CD4-positive, alpha-beta T cell treated with Interleukin-17A for 4 hours (primary cell): ENCODE measurements at regions not wholly inside any gene's neighbourhood (a gene's known extent, or its start where the extent isn't known, plus 50 kb on each side); places are given as distances from the start of the nearest gene placed in this dataset.
"Not testable (repeated sequence)": the region's sequence is repeated elsewhere in the genome, so short reads cannot be mapped to it uniquely, and the experiment has no call there.

Experiments used
- DNase-seq: peaks from one replicate; pipeline ENCODE4 v3.0.0-alpha.2; 2020; ENCODE audit warnings: mixed read lengths

- DNase-seq, result no peak
Observed at GRCh38 chr7:85875398-85875797, 688.5 kb upstream of the SEMA3D start.

DNA sequence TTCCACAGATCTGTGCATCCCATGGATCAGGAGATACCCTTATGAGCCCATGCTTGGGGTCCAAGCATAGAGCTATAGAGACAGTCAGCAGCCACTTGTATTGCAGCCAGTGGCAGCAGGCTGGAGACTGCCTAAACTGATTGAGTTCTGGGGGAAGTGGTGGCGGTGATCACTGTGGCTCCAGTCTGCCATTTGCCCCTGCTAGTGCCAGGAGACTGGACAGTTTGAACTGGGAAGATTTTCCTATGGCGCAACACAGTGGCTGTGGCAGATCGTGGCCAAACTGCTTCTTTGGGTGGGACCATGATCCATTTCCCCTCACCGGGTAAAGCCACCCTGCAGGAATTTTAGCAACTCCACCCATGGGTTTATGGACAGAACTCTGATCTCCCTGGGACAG, 679.7 kb upstream of the SEMA3D start:
- DNase-seq, result no peak

DNA sequence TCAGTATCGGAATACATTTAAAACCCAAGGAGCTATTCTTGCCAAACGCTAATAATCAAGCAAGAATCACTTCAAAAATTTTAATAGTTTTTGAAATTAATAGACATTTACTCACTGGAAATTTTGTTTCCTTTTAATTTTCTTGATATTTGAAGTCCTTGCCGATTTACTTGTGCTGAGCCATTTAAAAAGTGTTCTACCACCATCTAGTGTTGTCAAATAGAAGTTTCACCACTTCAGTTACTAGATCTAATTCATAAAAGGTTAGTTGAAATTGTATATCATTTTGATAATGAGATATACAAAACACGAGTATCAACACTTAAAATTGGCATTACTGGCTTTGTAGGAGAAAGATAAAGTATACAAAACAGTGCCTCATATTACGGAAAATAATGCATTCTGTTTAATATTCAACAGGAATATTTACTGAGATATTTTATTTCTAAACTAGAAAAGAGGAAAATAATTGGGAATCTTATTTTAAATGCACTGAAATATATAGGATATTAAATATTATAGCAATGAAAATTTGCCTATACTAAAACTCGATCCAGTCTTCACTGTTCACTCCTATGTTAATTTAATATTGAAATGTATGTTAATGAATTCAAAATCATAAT, 664.8 kb upstream of the SEMA3D start:
- DNase-seq, result no peak

- no peak for DNase-seq
Observed at GRCh38 chr7:85850381-85850780, 663.5 kb upstream of the SEMA3D start.

DNA sequence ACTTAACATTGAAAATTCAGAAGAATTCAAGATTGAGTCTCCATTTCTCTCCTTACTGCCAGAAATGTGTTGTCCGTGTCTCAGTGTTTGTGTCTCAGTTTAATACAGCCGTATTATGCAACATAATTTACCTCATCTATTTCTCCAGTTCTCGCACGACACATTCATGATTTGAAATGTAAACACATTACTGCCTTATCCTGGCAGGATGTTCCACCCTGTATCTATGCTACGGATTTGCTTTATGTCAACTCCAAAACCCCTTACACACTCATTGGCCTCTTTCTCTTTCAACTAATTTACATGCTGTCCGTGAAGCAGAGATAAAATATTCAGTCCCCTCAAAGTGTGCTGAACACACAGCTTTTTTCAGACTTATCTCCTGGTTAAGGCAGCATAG, 653.7 kb upstream of the SEMA3D start:
- DNase-seq, result no peak

DNA sequence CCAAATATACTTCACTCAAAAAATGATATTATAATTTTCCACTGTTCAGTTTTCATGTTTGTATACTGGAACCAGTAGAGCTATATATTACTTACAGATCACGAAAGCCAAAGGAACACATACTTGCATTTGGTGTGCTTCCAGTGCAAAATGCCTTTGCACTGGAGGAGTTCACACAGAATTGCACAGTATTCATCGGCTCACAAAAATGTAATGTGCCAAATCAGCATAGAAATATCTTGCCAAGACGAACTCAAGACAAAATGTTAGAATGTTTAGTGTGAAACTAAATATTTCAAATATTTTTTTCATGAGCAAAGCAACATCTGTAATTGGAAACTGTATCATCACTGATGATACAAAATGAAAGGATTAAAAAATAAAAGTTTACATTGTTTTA, 646.2 kb upstream of the SEMA3D start:
- DNase-seq, result no peak

GRCh38 chr7:85830982-85831381, 644.1 kb upstream of the SEMA3D start:
- DNase-seq, result no peak

- DNase-seq, result no peak
Observed at GRCh38 chr7:85829817-85830432, 643.1 kb upstream of the SEMA3D start.

DNA sequence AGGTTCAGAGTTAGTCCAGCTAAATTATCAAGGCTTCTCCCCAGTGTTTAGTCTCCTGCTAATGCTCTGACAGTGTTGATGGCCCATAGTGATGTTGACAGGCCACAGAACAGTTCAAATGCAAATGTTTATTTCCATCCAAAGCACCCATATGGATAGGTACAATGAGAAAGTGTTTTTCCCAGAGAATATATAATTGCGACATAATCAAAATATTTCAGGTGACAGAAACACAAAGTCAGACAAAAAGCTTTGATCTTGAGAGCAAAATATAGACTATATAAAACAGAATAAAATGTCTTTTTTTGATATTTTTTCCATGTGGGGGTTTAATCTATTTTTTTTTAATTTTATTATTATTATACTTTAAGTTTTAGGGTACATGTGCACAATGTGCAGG, 642.3 kb upstream of the SEMA3D start:
- DNase-seq, result no peak

- no peak for DNase-seq
Observed at GRCh38 chr7:85828614-85829013, 641.8 kb upstream of the SEMA3D start.

DNA sequence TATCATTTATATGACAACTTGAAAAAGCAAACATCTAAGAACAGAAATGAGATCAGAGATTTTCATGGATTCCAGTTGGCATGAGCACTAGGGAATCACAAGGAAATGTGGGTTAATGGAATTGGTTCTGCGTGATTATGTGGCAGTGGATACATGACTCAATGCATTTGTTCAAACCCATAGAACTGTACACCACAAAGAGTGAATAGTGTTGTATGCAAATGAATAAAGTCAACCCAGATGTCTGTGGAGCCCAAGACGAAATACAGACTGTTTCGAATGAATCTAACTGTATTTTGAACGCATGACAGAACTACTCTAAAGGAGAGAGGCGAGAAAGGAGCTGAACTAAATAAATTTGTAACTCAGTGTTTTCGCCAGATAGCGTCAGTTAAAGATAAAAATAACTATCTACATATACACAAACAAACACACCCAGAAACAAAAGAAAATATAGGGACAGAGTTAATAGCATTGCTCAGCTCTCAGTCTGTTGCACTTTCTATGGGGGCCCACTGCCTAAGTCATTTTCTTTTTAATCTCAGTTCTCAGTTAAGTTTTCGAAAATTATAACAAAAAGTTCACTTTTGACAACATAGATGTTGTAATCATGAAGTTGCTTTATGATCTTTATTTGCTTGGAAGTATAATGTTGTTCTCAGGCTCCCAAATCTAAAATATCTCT, 636.7 kb upstream of the SEMA3D start:
- DNase-seq, result no peak

DNA sequence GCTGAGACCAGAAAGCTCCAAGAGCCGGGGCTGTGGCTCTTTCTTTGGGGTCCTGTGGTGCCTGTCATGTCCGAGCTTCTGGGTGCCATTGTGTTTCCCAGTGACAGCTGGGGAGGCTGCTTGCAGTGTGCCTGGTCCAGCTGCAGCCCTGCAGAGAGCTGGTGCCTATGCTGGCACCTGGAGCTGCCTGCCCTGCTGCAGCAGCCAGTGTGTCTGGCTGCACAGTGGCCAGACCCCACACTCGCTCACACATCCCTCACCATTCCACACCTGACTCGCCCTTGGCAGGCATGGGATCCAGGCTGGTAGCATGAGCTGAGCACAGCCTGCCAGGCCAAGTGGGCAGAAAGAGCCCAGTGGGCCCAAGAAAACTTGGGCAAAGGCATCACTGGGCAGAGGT, 635.1 kb upstream of the SEMA3D start:
- no peak for DNase-seq

GRCh38 chr7:85820702-85821443, 634.0 kb upstream of the SEMA3D start:
- DNase-seq, result no peak

- DNase-seq, result no peak
Observed at GRCh38 chr7:85815526-85815925, 628.7 kb upstream of the SEMA3D start.

GRCh38 chr7:85806321-85806720, 619.5 kb upstream of the SEMA3D start:
- no peak for DNase-seq

- no peak for DNase-seq
Observed at GRCh38 chr7:85805656-85806055, 618.8 kb upstream of the SEMA3D start.

- DNase-seq, result no peak
Observed at GRCh38 chr7:85805249-85805648, 618.4 kb upstream of the SEMA3D start.

DNA sequence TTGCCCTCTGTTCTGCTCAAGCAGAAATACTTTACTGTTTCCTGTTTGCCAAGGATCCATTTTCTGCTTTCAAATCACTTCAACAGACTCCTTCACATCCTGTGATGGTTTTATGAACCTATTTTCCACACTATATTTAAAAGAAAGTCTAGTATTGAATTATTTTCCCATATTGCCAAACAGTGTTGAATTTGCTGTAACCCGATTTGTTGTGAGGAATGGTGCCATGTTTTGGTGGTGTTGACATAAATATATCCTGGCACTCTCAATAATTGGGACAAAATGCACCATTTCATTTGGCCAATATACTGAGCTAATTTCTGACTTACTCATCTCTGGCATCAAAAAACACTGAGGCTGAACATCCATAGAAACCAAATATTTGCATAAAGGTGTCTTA, 615.4 kb upstream of the SEMA3D start:
- no peak for DNase-seq

DNA sequence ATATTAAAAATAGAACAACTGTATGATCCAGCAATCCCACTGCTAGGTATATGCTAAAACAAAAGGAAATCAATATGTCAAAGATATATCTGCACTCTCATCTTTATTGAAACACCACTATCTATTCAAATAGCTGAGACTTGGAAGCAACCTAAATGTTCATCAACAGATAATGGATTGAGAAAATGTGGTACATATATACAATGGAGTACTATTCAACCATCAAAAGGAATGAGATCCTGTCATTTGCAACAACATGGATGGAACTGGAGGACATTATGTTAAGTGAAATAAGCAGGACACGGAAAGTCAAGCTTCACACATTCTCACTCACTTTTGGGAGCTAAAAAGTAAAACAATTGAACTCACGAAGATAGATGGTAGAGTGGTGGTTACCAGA, 610.1 kb upstream of the SEMA3D start:
- no peak for DNase-seq

- not testable (repeated sequence) for DNase-seq
Observed at GRCh38 chr7:85791098-85791497, 604.2 kb upstream of the SEMA3D start.

GRCh38 chr7:85781606-85782005, 594.8 kb upstream of the SEMA3D start:
- no peak for DNase-seq

DNA sequence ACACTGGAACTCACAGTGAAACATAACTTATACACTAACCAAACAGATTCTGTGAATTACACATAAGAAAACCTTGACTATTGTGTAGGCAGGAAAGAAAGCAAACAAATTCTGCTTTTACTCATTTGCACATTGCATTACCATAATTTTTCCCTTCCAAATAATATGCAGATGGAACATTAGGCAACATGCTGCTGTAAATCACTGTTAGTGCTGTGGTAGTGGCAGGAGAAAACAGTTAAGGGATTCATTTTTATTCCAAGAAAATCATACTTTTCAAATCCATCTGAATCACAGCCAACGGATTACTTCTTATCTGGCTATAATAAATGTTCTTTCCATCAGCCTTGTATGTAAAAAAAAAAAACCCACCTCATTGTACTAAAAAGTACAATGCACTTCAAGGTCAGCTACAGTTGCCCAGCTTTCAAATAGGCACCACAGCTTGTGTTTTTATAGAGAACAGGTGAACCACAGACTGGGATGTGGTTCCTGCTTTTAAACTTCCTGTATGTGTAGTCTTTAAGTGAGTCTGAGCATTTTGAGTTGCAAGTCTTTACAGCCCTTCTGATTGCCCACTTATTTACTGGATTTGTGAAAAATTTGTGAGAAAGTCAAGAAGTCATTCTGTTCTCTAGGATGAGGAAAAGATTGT, 590.0 kb upstream of the SEMA3D start:
- DNase-seq, result no peak

- DNase-seq, result no peak
Observed at GRCh38 chr7:85775431-85775830, 588.6 kb upstream of the SEMA3D start.
